Aorta (tissue), 5 donors: ENCODE measurements at regions not wholly inside any gene's neighbourhood (a gene's known extent, or its start where the extent isn't known, plus 50 kb on each side); places are given as distances from the start of the nearest gene placed in this dataset.

Experiments
- ATAC-seq: fragments of 200-7000 bp; cut with Tn5 transposase; one replicate; pipeline ENCODE4 v1.9.1; 2022; ENCODE audit warnings: moderate library complexity; ENCODE audit not compliant: low FRiP score
- DNase-seq, 2 donors: peaks; one replicate each; pipeline ENCODE4 v3.0.0-alpha.2; 2020
- H3K27ac ChIP-seq, 2 donors: one replicate each; pipeline ENCODE4 v1.5.1; 2013; ENCODE audit warnings: low read length in 2 of 2, mild to moderate bottlenecking in 2 of 2, moderate library complexity in 2 of 2, control low read depth in 1 of 2, inconsistent platforms in 1 of 2, low read depth in 1 of 2
- H3K27me3 ChIP-seq, 2 donors: one replicate each; pipeline ENCODE4 v1.6.1; 2013; ENCODE audit warnings: control low read depth in 1 of 2, low read length in 1 of 2, mild to moderate bottlenecking in 1 of 2, moderate library complexity in 1 of 2; ENCODE audit not compliant: insufficient read depth in 2 of 2, control insufficient read depth in 1 of 2
- H3K36me3 ChIP-seq, 2 donors: one replicate each; pipeline ENCODE4 v1.6.1; 2013; ENCODE audit warnings: control low read depth in 1 of 2, low read length in 1 of 2, mild to moderate bottlenecking in 1 of 2; ENCODE audit not compliant: insufficient read depth in 2 of 2, control insufficient read depth in 1 of 2
- H3K4me1 ChIP-seq, 2 donors: one replicate each; pipeline ENCODE4 v1.6.1; 2013; ENCODE audit warnings: low read length in 2 of 2, control low read depth in 1 of 2, mild to moderate bottlenecking in 1 of 2, moderate library complexity in 1 of 2; ENCODE audit not compliant: insufficient read depth in 2 of 2, control insufficient read depth in 1 of 2
- H3K4me3 ChIP-seq, 2 donors: one replicate each; pipeline ENCODE4 v1.5.1; 2013; ENCODE audit warnings: low read length in 2 of 2, control low read depth in 1 of 2, mild to moderate bottlenecking in 1 of 2
- H3K9me3 ChIP-seq: one replicate; pipeline ENCODE4 v1.6.1; 2013; ENCODE audit warnings: mild to moderate bottlenecking, low read length; ENCODE audit not compliant: control insufficient read depth
- WGBS, 2 donors: extraction: QIAGEN DNeasy Blood & Tissue Kit; methylation state at CpG; one replicate each; pipeline ENCODE4 v1.1.7; 2013; 5-methylcytosine and 5-hydroxymethylcytosine counted together
- intact Hi-C, 2 donors: fragments of 100-400 bp; cut with DNase I; formaldehyde crosslinking; loops; one replicate each; pipeline versions ENCODE4 v1.14.2 to v1.15.0; 2022
- donor health status: healthy with polysubstance abuse.
- donor health status: Bipolar disorder and iron deficiency.
- donor health status: DM: no; HTN: no; CAD: no.
- donor health status: DM: no; HTN: no; CAD: no.
- donor health status: DM: yes; HTN: yes; CAD: no.

GRCh38 chr9:82721593-82721992, 341.3 kb downstream of the RASEF start:
- no peaks in the 10 kb centered on the region for H3K9me3 ChIP-seq
- no peak overlapping the region for H3K27ac ChIP-seq
- H3K4me1 ChIP-seq: no peaks in the 10 kb centered on the region
- intact Hi-C loops: no loop called here
- no peak for ATAC-seq
- H3K27me3 ChIP-seq: peaks cover 0 to 3% of the 10 kb centered on the region in 2 donors
- no peak overlapping the region for H3K4me3 ChIP-seq
- no peak for DNase-seq
- no peaks in the 10 kb centered on the region for H3K36me3 ChIP-seq
- WGBS, 2 donors: 13 to 14% methylated on average over 1 of the region's 1 CpG

- ATAC-seq: no peak
- H3K36me3 ChIP-seq: no peaks in the 10 kb centered on the region
- no peak for DNase-seq
- intact Hi-C loops: no loop called here
- H3K27ac ChIP-seq: no peak overlapping the region
- no peaks in the 10 kb centered on the region for H3K9me3 ChIP-seq
- H3K27me3 ChIP-seq: peaks cover 0 to 3% of the 10 kb centered on the region in 2 donors
- no peaks in the 10 kb centered on the region for H3K4me1 ChIP-seq
- no peak overlapping the region for H3K4me3 ChIP-seq
- WGBS, 2 donors: 60 to 67% methylated on average over 1 of the region's 1 CpG
These were observed 340.9 kb downstream of the RASEF start for GRCh38 chr9:82722051-82722450.

GRCh38 chr9:82722561-82722960, 340.4 kb downstream of the RASEF start:
- Histone ChIP-seq H3K36me3 (no peaks in the 10 kb centered on the region), H3K4me3 (no peak overlapping the region), H3K4me1 (no peaks in the 10 kb centered on the region), H3K9me3 (no peaks in the 10 kb centered on the region), H3K27ac (no peak overlapping the region), H3K27me3 (peaks cover 0 to 3% of the 10 kb centered on the region in 2 donors)
- intact Hi-C loops: no loop called here
- WGBS, 2 donors: 82 to 94% methylated on average over 2 of the region's 2 CpGs
- ATAC-seq (no peak), DNase-seq (no peak)

- ATAC-seq (no peak), DNase-seq (no peak)
- Histone ChIP-seq H3K36me3 (no peaks in the 10 kb centered on the region), H3K27me3 (peaks cover 0 to 1% of the 10 kb centered on the region in 2 donors), H3K9me3 (no peaks in the 10 kb centered on the region), H3K4me3 (no peak overlapping the region), H3K27ac (no peak overlapping the region), H3K4me1 (no peaks in the 10 kb centered on the region)
- 56 to 65% methylated on average over 6 of the region's 6 CpGs for WGBS, 2 donors
- intact Hi-C loops: no loop called here
These were observed 336.3 kb downstream of the RASEF start for GRCh38 chr9:82726424-82727276.

- Histone ChIP-seq H3K27me3 (no peaks in the 10 kb centered on the region), H3K4me1 (no peaks in the 10 kb centered on the region), H3K27ac (no peak overlapping the region), H3K9me3 (no peaks in the 10 kb centered on the region), H3K36me3 (no peaks in the 10 kb centered on the region), H3K4me3 (no peak overlapping the region)
- intact Hi-C loops: no loop called here
- DNase-seq (no peak), ATAC-seq (no peak)
- WGBS, 2 donors: 91 to 95% methylated on average over 6 of the region's 6 CpGs
These were observed 333.8 kb downstream of the RASEF start for GRCh38 chr9:82729141-82729540.

- H3K4me1 ChIP-seq: no peaks in the 10 kb centered on the region
- no peak overlapping the region for H3K4me3 ChIP-seq
- no peaks in the 10 kb centered on the region for H3K9me3 ChIP-seq
- WGBS, 2 donors: 43 to 55% methylated on average over 1 of the region's 1 CpG
- H3K27ac ChIP-seq: no peak overlapping the region
- no peak for DNase-seq
- no peaks in the 10 kb centered on the region for H3K36me3 ChIP-seq
- intact Hi-C loops: no loop called here
- no peaks in the 10 kb centered on the region for H3K27me3 ChIP-seq
- ATAC-seq: no peak
These were observed 332.9 kb downstream of the RASEF start for GRCh38 chr9:82729991-82730589.

GRCh38 chr9:82732928-82733327, 330.0 kb downstream of the RASEF start:
- ATAC-seq: no peak
- intact Hi-C loops: no loop called here
- DNase-seq: no peak
- H3K36me3 ChIP-seq: no peaks in the 10 kb centered on the region
- 52 to 59% methylated on average over 3 of the region's 3 CpGs for WGBS, 2 donors
- H3K4me3 ChIP-seq: no peak overlapping the region
- no peak overlapping the region for H3K27ac ChIP-seq
- no peaks in the 10 kb centered on the region for H3K9me3 ChIP-seq
- no peaks in the 10 kb centered on the region for H3K27me3 ChIP-seq
- no peaks in the 10 kb centered on the region for H3K4me1 ChIP-seq

- intact Hi-C loops: no loop called here
- WGBS, 2 donors: 78 to 81% methylated on average over 4 of the region's 4 CpGs
These were observed 326.8 kb downstream of the RASEF start for GRCh38 chr9:82736126-82736525.

GRCh38 chr9:82736701-82737100, 326.2 kb downstream of the RASEF start:
- DNase-seq: no peak
- H3K4me3 ChIP-seq: no peak overlapping the region
- 55 to 56% methylated on average over 2 of the region's 2 CpGs for WGBS, 2 donors
- no peaks in the 10 kb centered on the region for H3K36me3 ChIP-seq
- intact Hi-C loops: no loop called here
- no peak for ATAC-seq
- H3K27ac ChIP-seq: no peak overlapping the region
- no peaks in the 10 kb centered on the region for H3K27me3 ChIP-seq
- H3K4me1 ChIP-seq: no peaks in the 10 kb centered on the region
- H3K9me3 ChIP-seq: no peaks in the 10 kb centered on the region

More at GRCh38 chr9:82736126-82736525, 326.8 kb downstream of the RASEF start:
- H3K9me3 ChIP-seq: no peaks in the 10 kb centered on the region
- H3K27ac ChIP-seq: no peak overlapping the region
- no peak overlapping the region for H3K4me3 ChIP-seq
- ATAC-seq: no peak
- no peak for DNase-seq
- H3K4me1 ChIP-seq: no peaks in the 10 kb centered on the region
- H3K27me3 ChIP-seq: no peaks in the 10 kb centered on the region
- H3K36me3 ChIP-seq: no peaks in the 10 kb centered on the region
